GM21423 (cell line): ENCODE measurements at regions not wholly inside any gene's neighbourhood (a gene's known extent, or its start where the extent isn't known, plus 50 kb on each side); places are given as distances from the start of the nearest gene placed in this dataset.
"Not testable (repeated sequence)": the region's sequence is repeated elsewhere in the genome, so short reads cannot be mapped to it uniquely, and the experiment has no call there.

Experiments used
- ATAC-seq: cut with Tn5 transposase; IDR thresholded peaks from one replicate; pipeline ENCODE4 v1.9.1; 2021; ENCODE audit warnings: mild to moderate bottlenecking, moderate library complexity; ENCODE audit not compliant: unreplicated experiment

DNA sequence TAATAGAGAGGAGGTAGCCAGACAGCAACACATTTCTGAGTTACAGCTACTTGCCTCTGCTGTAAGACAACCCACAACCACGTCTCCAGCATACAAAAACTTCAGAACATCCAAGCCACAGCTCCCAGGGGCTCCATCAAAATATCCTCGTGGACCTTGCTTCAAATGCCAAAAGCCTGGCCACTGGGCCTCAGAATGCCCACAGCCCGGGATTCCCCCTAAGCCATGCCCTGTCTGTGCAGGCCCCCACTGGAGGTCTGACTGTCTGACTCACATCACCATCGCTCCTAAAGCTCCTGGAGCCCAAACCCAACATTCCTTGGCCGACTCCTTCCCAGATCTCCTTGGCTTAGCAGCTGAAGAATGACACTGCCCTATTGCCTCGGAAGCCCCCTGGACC, 186.6 kb upstream of the MAGEB16 start:
- not testable (repeated sequence) for ATAC-seq

DNA sequence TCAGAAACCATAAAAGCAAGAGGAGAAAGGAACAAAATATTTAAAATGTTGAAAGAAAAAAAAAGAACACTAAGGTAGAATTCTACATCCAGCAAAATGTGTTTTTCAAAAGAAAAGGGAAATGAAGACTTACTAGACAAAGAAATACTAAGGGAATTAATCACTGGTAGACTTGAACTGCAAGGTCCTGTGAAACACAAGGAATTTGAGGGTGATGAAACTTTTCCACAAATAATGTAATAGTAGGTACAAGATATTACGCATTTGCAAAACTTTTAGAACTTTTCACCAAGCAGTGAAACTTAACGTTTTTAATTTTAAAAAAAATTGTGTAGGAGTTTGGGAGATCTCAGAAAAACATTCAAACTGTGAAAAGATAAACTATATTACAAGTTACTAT, 180.3 kb upstream of the MAGEB16 start:
- no peak for ATAC-seq

DNA sequence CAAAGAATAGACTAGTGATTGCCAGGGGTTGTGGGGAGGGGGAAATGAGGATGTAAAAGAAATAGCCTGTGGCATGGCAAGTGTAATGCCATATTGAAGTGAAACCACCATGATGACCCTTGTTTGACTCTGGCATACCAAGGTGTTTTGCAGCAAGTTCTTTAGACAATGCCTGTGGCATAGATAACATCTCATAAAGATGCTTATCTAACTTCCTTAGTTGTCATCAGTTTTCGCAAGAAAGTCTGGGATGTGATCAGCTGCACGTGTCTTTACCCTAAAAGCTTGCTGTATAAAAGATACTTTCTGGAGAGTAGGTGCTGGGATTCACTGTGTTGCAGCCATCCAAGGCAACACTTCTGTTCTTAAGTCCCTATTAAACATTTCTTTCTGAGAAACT, 176.1 kb upstream of the MAGEB16 start:
- no peak for ATAC-seq

DNA sequence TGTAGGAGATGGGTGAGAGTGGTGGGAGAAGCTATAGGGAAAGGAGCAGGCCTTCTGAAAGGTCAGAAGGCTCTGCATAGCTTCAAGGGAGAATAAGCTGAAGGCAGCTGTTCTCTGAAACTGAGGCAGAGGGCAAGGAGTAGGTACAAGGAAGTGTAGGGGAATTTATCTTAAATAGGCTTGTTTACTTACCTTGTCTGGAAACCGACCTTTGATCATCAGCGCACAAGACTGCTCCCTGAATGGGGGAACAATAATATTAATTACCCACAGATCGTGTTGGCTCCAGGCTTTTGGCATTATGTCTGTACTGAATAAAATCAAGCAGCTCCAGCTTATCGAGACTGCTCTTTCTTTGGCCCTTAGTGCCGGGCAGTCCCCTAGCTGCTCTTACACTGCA, 175.5 kb upstream of the MAGEB16 start:
- ATAC-seq, result no peak

DNA sequence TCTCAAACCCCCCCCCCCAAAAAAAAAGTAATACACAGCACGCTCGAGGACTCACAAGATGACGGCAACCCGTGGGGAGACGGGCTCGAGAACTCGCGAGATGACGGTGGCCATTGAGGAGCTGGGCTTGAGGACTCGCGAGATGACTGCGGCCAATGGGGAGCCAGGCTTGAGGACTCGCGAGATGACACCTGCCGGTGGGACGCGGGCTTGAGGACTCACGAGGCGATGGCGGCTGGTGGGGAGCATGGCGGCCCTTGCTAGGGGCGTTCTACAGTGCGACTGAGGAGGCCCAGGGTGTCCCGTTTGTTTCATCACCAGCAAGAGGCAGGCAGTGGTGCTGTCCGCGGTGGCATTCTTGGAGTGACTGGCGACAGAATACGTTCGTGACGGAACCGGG, 172.4 kb upstream of the MAGEB16 start:
- ATAC-seq, result no peak

DNA sequence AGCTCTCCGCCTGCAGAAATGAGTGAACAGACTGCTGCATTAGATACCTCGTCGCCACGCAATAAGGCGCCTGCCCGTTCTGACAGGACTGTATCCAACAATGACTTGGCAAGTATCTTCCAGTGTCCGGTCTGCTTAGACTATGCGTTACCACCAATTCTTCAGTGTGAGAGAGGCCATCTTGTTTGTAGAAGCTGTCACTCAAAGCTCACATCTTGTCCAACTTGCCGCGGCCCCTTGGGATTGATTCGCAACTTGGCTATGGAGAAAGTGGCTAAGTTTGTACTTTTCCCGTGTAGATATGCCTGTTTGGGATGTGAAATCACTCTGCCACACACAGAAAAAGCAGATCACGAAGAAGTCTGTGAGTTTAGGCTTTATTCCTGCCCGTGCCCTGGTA, 172.0 kb upstream of the MAGEB16 start:
- no peak for ATAC-seq

DNA sequence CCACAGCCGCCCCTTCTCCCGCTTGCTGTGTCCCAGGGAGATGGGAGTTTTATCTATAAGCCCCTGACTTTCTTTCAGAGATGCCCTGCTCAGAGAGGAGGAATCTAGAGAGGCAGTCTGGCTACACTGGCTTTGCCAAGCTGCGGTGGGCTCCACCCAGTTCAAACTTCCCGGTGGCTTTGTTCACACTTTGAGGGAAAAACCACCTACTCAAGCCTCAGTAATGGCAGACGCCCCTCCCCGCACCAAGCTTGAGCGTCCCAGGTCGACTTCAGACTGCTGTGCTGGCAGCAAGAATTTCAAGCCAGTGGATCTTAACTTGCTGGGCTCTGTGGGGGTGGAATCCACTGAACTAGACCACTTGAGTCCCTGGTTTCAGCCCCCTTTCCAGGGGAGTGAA, 162.2 kb upstream of the MAGEB16 start:
- ATAC-seq, result not testable (repeated sequence)

DNA sequence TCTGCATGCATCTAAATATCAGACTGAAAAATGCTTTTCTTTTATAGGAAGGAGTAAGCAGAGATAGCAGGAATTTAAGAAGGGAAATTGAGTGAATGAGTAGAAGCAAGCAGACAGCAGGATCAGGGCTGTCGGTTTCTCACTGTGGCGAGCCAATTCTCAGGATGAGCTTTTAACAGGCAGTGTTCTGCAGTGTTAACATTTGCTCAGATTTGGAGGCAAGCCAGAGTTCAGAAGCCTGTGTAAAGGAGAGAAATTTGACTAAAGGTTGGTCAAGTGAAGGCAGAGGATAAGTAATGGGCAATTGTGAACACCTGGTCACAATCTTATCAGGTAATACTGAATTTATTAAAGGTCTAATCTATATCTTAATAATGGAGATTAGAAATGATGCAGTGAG, 133.3 kb upstream of the MAGEB16 start:
- ATAC-seq, result no peak

DNA sequence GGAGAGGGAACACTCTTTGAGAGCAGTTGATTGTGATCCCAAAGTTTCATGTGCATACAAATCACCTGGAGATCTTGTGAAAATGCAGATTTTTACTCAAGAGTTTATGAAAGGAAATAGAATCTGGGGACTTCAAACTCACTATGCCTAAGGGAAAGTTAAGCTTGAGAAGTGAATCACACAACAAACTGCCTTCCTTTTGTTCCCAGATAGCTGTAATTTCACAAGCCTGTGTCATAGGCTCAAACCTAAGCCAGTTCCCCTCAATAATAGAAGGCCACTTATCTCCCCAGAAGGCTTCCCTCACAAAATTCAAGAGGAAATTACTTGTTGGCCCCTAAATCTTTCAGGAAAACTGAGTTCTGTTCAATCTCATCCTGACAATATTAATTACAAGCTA, 132.8 kb upstream of the MAGEB16 start:
- ATAC-seq, result no peak

DNA sequence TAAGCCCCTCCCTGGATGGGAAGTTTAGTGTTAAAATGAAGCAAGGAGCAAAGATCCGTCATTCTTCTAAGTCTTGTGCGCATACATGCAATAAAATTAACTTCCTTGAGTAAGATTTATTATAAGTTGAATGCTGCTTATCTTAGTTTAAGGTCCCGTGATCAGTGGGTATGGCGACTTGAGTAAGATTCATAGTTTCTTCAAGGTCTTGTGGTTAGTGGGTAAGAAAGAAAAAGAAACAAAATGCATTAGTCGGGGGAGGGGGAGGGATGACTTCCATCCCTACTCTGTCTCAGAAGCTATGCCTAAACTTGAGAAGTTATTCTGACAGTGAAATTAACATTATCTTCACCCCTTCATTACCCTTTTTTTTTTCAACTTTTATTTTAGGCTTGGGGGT, 127.3 kb upstream of the MAGEB16 start:
- ATAC-seq, result no peak

DNA sequence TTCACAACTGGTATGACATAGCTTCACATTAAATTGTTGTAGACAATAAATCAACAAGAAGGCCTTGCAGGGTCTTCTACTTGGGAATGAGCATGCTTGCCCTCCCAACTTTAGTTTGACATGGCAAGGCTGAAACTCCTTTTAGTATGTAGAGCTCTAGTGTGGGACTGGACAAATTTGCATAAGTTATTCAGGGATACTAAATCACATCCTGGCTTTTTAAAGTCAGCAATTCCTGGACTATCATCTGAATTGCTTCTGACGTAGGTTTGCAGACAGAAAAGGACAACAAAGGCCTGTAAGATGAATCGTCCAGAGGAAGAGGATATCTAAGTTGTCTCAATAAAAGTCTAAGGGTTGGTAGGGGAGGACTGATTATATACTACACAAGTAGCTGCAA, 123.0 kb upstream of the MAGEB16 start:
- no peak for ATAC-seq

DNA sequence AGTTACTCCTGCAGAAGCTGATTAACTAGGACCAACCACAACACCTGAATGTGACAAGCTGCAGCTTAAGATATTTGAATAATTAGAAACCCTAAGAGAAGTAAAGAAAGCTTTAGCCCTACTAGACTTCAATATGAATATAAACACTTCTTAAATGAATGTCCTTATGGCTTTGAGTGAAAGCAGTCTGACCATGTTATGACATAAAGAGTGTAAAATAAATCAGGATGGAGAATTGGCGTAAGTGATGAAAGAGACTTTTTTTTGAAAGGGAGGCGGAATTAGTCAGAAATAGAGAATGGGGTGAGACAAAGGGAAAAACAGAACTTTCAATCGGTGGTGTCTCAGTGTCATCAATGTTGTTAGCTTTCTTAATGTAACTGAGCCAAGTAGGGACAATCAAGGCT, 117.2 kb upstream of the MAGEB16 start:
- ATAC-seq, result no peak

DNA sequence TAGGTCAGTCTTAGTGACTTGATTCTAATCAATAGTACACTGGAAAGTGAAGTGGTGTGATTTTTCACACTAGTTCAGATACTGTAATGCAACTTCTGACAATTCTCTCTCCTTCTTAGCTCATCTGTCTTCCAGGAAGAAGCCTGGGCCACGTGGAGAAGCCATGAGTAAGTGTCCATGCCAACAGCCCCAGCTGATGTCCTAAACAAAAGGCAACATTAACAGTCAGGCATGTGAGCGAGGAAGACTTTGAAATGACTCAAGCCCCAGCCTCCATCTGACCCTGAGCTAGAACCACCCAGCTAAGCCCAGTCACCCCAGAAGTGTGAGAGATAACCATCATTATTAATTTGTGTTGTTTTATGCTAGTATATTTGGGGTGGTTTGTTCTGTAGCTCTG, 115.7 kb upstream of the MAGEB16 start:
- no peak for ATAC-seq

DNA sequence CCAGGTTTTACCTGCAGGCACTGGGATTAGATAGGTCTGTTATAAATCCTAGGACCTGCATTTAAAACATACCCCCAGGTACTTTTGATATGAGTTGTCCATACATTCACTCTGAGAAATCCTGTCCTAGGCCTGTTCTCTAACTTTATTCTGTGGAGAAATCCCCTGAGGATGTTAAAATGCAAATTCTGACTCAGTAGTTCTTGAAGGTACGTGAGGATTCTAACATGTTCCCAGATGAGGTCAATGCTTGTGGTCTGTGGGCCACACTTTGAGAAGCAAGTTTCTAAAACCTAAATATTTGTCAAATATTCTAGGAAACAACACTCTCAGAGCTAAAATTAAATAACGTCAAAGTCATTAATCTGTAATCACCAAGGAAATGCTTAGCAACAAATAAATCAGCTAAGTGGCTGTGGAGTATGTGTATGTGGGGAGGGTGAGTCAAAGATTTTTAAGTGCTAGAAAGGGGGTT, 101.3 kb upstream of the MAGEB16 start:
- no peak for ATAC-seq

DNA sequence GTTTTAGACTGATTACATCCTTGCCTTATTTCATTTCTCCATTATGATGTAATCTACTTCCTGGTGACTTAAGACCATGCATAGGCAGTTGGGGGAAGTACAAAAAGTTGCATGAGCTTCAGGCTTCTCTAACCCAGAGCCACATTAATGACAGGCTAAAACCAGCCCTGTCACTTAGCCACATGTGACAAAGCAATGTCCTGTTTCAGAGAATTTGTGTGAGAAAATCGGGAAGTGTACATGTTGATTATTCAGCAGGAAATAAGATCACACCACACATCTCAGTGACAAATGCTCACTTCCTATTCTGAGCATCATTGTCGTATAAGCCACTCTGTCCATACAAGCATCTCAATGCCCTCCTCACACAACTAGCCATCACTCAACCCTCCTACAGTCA, 98.5 kb upstream of the MAGEB16 start:
- no peak for ATAC-seq

DNA sequence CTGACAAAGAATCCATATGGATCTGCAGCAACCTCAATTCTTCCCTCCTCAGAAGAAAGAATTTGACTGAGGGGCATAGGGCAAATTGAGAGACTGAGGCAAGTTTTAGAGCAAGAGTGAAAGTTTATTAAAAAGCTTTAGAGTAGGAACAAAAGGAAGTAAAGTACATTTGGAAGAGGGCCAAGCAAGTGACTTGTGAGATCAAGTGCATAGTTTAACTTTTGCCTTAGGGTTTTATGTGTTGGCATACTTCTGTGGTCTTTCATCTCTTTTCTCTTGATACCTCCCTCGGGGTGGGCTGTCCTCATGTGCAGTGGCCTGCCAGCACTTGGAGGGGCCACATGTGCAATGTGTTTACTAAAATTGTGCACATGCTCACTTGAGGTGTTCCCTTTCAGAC, 98.0 kb upstream of the MAGEB16 start:
- ATAC-seq, result no peak

DNA sequence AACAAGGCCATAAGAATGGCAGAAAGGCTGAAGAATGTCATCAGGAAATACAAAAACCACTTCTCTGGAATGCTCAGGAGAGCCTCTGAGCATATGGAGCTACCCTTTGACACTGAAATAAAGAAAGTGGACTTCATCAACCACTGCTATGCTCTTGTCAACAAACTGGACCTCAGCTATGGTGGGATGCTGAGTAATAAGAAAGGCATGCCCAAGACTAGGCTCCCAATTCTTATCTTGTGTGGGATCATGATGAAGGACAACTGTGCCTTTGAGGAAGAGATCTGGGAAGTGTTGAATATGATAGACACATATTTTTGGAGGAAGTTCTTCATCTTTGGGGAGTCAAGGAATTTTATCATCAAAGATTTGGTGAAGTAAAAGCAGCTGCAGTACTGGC, 86.9 kb upstream of the MAGEB16 start:
- no peak for ATAC-seq

DNA sequence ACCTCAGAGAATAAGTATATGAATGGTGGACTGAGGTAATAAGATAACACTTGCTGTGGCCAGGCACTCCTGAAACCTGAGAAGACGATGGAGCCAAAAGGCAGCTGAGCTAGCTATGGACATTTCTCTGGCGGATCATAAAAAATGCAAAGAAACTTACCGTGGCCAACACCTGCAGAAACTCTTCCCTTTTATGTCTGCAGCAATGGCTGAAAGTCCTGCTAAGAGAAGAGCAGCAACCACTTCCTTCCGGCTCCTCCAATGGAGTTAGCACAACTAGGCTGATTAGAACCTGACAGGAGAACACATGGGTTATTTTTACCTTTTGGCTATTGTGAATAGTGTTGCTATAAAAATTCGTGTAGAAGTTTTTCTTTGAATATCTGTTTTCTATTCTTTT, 76.0 kb upstream of the MAGEB16 start:
- no peak for ATAC-seq

DNA sequence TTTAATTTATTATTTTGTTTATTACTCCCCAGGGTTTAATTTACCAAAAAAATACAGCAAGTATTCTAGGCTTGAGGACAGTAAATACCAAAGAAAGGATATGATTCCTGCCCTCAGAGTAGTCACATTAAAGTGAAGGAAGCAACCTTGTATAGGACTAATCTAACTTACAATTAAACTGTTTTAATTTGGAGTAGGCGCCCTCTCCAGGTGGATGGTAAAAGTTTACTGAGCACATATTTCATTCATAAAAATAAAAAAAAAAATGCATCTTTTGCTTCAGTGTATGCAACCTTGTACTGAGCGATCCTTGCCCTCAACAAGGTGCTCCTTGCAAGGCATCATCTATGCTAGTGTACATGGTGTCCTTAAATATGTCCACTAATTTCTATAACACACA, 72.0 kb upstream of the MAGEB16 start:
- no peak for ATAC-seq

DNA sequence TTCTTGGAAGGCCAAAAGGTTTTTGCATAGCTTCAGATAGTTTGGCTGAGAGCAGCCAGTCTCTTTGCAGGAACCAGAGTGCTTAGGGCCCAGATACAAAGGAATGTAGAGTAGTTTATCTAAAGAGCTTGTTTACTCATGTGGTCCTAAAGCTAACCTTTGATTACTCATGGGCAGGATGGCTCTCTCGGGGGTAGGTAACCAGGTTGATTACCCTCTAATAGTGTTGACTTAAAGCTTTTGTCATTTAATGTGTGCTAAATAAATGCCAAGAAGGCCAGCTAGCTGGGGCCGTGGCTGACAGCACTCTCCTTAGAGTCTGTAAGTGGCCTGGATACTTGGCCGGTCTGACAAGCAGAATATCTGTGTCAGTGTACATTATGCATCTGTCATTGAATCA, 69.7 kb upstream of the MAGEB16 start:
- ATAC-seq, result no peak

DNA sequence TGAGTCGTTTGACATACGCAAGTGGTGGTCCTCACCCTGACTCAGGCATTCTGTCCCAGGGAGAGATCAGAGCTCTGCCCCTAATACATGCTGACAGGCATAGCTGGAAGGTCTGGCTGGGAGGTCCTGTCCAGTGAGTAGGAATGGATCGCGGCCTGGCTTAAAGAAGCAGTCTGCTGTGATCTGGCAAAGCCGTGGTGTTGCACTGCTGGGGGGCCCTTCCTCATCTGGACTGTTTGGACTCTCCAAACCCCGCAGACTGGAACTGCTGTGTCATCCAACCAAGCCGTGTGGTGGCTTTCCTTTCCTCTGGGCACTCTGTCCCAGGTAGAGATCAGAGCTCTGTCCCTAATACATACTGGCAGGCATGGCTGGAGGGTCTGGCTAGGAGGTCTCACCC, 64.3 kb upstream of the MAGEB16 start:
- ATAC-seq, result no peak

DNA sequence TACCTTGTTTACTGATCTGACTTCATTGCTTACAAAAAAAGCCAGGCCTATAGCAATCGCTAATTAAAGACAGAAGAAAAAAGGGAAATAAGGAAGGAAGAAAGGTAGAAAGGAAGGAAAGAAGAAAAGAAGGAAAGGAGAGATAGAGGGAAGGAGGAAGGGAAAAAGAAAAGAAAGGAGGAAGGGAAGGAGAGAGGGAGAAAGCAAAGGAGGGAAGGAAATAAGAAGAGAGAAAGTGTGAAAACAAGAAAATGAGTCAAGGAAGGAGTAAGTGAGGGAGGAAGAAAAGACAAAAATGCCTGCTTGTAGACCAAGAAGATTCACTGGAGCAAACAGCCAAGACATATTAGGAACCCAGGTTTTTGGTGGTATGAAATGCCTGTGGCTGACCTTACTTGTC, 57.0 kb upstream of the MAGEB16 start:
- no peak for ATAC-seq

DNA sequence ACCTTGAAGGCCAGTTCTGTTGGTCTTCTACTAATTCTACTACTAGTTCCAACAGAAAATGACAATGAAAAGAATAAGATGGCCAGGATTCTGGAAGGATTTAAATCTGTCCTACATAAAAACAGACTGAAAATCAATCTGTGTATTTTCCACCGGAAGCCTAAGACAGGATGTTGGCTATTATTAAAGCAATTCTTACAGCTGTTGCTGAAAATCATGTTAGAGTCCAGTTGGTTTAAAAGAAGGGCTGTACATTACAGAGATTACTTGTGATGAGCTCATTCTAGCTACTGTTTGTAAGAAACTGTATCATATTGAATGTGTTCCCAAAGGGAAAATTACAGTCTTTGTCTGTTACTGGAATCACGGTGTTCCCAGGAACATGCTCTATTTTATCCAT, 54.8 kb upstream of the MAGEB16 start:
- ATAC-seq, result no peak
